OCI-LY7 (cell line): ENCODE measurements at regions not wholly inside any gene's neighbourhood (a gene's known extent, or its start where the extent isn't known, plus 50 kb on each side); places are given as distances from the start of the nearest gene placed in this dataset.

Source experiments
- BruUV-seq: library from RNA; stranded (reverse); fragments of 400-500 nt; replicated peaks from 2 replicates; lab custom pipeline; 2021; lab: Mats Ljungman, UMichigan
- CTCF ChIA-PET: fragments of 300-600 bp; sonication (Branson Sonifier 250); formaldehyde crosslinking; loops from one replicate; lab custom pipeline; 2022; ENCODE audit warnings: antibody characterized with exemption; ENCODE audit not compliant: unreplicated experiment; lab: Charles Lee
- POLR2A ChIA-PET: fragments of 300-600 bp; sonication (Branson Sonifier 250); formaldehyde crosslinking; loops from one replicate; lab custom pipeline; 2022; ENCODE audit warnings: antibody characterized with exemption; lab: Charles Lee
- DNase-seq: peaks from one replicate; pipeline ENCODE4 v3.0.0-alpha.2; 2015; ENCODE audit warnings: low spot score
- H2AFZ ChIP-seq: fragments of 200-600 bp; sonication (generic), shearing (Covaris generic); 2 replicates; pipeline ENCODE4 v1.6.1; 2014; ENCODE audit warnings: mild to moderate bottlenecking, antibody characterized with exemption, low read length, moderate library complexity
- H3K27ac ChIP-seq: fragments of 200-600 bp; sonication (generic); 2 replicates; pipeline ENCODE4 v1.5.1; 2014; ENCODE audit warnings: mixed run types, low read depth, mild to moderate bottlenecking, moderate library complexity, low read length, inconsistent platforms; ENCODE audit not compliant: poor library complexity, severe bottlenecking
- H3K36me3 ChIP-seq: fragments of 200-600 bp; sonication (generic); 2 replicates; pipeline ENCODE4 v1.6.1; 2014; ENCODE audit warnings: mild to moderate bottlenecking, antibody characterized with exemption, low read length, moderate library complexity, mixed read lengths; ENCODE audit not compliant: insufficient read depth
- H3K4me1 ChIP-seq: fragments of 200-600 bp; sonication (generic); 2 replicates; pipeline ENCODE4 v1.5.1; 2014; ENCODE audit warnings: mild to moderate bottlenecking, low read length; ENCODE audit not compliant: insufficient read depth, poor library complexity, severe bottlenecking
- H3K4me2 ChIP-seq: fragments of 200-600 bp; sonication (generic); 2 replicates; pipeline ENCODE4 v1.6.1; 2014; ENCODE audit warnings: mild to moderate bottlenecking, low read length
- H3K4me3 ChIP-seq: fragments of 200-600 bp; sonication (generic); 2 replicates; pipeline ENCODE4 v1.5.1; 2014; ENCODE audit warnings: mild to moderate bottlenecking, low read depth, low read length; ENCODE audit not compliant: poor library complexity, severe bottlenecking
- H3K79me2 ChIP-seq: fragments of 200-600 bp; sonication (generic); 2 replicates; pipeline ENCODE4 v1.6.1; 2016; ENCODE audit warnings: low read depth, mild to moderate bottlenecking, low read length, moderate library complexity, mixed read lengths; ENCODE audit not compliant: insufficient read depth
- H3K9me2 ChIP-seq: fragments of 200-600 bp; sonication (generic); 2 replicates; pipeline ENCODE4 v1.6.1; 2016; ENCODE audit warnings: mild to moderate bottlenecking, low read length, mixed read lengths; ENCODE audit not compliant: insufficient read depth
- H3K9me3 ChIP-seq: fragments of 200-600 bp; sonication (generic); 2 replicates; pipeline ENCODE4 v1.6.1; 2014; ENCODE audit warnings: mild to moderate bottlenecking, mixed run types, low read length, mixed read lengths
- H4K20me1 ChIP-seq: fragments of 200-600 bp; sonication (generic); 2 replicates; pipeline ENCODE4 v1.6.1; 2014; ENCODE audit warnings: mild to moderate bottlenecking, antibody characterized with exemption, low read length, moderate library complexity, mixed read lengths; ENCODE audit not compliant: insufficient read depth
- EZH2phosphoT487 ChIP-seq: fragments of 200-600 bp; sonication (generic); IDR thresholded peaks from 2 replicates; pipeline ENCODE4 v1.6.1; 2018; ENCODE audit warnings: low read depth, borderline replicate concordance, mild to moderate bottlenecking, mixed run types, antibody characterized with exemption, low read length, moderate library complexity, mixed read lengths
- intact Hi-C: fragments of 100-400 bp; cut with micrococcal nuclease; formaldehyde crosslinking; loops from one replicate; pipeline ENCODE4 v1.10.0; 2022; ENCODE audit not compliant: unreplicated experiment
- TF ChIP-seq, protein P1 (sequence below): fragments of 200-600 bp; sonication (generic); conservative IDR thresholded peaks from 2 replicates; pipeline ENCODE4 v1.5.1; 2014; ENCODE audit warnings: mild to moderate bottlenecking, antibody characterized with exemption, low read length, moderate library complexity, mixed read lengths

DNA sequence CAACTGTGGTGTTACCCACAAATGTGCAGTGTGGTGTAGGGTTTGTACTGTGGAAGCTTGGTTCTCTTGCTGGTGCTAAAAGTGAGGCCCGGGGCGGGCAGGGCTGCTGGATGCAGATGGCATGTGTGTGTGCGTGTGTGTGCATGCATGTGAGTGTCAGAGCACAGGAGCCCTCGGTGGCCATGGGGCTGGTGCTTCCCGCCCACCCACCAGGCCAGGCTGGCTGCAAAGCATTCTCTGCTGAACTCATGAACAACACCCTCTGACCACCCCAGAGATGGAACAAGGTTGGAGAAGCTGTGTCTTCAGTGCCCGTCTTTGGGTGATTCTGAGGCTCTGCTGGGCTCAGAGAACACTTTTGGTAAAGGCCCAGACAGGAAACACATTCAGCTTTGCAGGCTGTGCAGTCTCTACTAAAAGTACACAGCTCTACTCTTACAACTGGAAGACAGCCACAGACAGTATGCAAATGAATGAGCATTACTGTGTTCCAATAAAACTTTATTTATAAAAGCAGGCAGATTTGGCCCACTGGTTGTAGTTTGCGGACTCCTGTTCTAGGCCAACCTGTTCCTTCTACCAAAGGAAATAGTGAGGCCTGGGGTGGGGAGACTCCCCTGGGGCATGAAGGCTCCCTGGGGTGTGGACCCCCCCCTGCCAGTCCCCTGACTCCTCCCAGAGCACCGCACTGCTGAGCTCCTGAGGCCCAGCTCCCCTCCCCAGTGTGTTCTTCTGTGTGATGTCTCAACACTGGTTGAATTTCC is 225.3 kb upstream of the HDAC4 start:
- Histone ChIP-seq H3K9me2 (no peaks in the 10 kb centered on the region), H3K36me3 (no peaks in the 10 kb centered on the region), H3K4me1 (no peaks in the 10 kb centered on the region), H3K4me2 (no peak overlapping the region), H3K27ac (no peak overlapping the region), H2AFZ (no peak overlapping the region), H3K9me3 (no peaks in the 10 kb centered on the region), H3K79me2 (no peaks in the 10 kb centered on the region), H4K20me1 (no peaks in the 10 kb centered on the region), H3K4me3 (no peak overlapping the region)
- ChIA-PET POLR2A (interaction anchor here (0.7 kb wide), 2 partner anchors 11 to 1322 kb away, joined by 3 read pairs; no protein-coding TSS in a partner anchor), CTCF (no interaction called here)
- intact Hi-C loops = no loop called here
- no peak for DNase-seq
- BruUV-seq = no TSS peak
- no peak for TF ChIP-seq EZH2phosphoT487
- TF ChIP-seq, protein P1, sequence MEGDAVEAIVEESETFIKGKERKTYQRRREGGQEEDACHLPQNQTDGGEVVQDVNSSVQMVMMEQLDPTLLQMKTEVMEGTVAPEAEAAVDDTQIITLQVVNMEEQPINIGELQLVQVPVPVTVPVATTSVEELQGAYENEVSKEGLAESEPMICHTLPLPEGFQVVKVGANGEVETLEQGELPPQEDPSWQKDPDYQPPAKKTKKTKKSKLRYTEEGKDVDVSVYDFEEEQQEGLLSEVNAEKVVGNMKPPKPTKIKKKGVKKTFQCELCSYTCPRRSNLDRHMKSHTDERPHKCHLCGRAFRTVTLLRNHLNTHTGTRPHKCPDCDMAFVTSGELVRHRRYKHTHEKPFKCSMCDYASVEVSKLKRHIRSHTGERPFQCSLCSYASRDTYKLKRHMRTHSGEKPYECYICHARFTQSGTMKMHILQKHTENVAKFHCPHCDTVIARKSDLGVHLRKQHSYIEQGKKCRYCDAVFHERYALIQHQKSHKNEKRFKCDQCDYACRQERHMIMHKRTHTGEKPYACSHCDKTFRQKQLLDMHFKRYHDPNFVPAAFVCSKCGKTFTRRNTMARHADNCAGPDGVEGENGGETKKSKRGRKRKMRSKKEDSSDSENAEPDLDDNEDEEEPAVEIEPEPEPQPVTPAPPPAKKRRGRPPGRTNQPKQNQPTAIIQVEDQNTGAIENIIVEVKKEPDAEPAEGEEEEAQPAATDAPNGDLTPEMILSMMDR = no peak

DNA sequence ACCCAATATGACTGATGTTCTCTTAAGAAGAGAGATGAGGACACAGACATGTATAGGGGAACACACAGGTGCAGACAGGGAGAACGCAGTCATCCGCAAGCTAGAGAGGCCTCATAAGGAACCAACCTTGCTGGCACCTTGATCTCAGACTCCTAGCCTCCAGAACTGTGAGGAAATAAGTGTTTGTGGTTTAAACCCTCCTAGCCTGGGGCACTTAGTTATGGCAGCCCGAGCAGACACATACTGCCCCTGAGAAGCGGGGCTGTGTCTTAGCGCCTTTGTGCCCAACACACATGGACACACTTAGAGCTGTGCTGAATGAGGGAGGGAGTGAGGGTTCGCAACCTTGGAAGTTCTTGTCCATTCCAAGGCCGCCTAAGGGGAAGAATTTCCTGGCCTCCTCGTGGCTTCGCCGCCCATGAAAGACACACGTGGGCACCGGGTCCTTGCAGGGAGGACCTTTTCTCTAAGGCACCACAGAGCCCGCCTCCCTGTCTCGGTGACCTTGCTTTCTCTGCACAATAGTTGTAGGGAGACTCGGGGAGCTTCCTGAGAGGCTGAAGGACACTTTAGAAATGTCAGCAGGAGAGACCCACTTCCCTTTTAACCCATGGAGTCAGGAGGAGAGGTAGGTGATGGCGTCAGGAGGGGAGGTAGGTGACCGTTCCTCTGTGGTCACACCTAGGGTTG is 224.5 kb upstream of the HDAC4 start:
- intact Hi-C loops = no loop called here
- no TSS peak for BruUV-seq
- ChIA-PET CTCF (no interaction called here), POLR2A (no interaction called here)
- Histone ChIP-seq H4K20me1 (no peaks in the 10 kb centered on the region), H2AFZ (no peak overlapping the region), H3K4me3 (no peak overlapping the region), H3K79me2 (no peaks in the 10 kb centered on the region), H3K4me2 (no peak overlapping the region), H3K4me1 (no peaks in the 10 kb centered on the region), H3K9me2 (no peaks in the 10 kb centered on the region), H3K27ac (no peak overlapping the region), H3K9me3 (no peaks in the 10 kb centered on the region), H3K36me3 (no peaks in the 10 kb centered on the region)
- no peak for DNase-seq
- no peak for TF ChIP-seq EZH2phosphoT487
- TF ChIP-seq, protein P1 = no peak

DNA sequence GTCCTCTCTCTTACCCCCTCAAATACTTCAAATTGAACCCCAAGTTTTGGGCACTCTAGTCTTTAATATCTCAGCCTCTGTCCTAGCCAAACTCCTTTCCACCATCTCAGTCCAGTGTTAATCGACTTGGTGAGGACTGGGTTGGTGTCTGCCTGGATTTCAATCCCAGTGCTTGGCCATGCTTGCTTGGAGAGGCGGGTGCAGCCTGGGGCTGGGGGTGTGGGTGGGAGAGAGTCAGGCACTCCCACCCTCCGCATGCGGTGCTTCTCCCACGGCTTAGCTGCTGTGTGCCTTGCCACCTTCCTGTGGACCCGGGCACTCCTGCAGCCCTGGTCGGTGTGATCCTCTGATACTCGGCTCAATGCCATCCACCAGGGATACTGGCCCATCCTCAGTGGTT is 220.8 kb upstream of the HDAC4 start:
- H3K4me1 ChIP-seq = no peaks in the 10 kb centered on the region
- no peaks in the 10 kb centered on the region for H3K9me2 ChIP-seq
- TF ChIP-seq, protein P1 = no peak
- TF ChIP-seq EZH2phosphoT487 = no peak
- BruUV-seq = no TSS peak
- no peaks in the 10 kb centered on the region for H3K9me3 ChIP-seq
- H4K20me1 ChIP-seq = no peaks in the 10 kb centered on the region
- intact Hi-C loops = no loop called here
- no peak overlapping the region for H3K4me3 ChIP-seq
- no peaks in the 10 kb centered on the region for H3K36me3 ChIP-seq
- no peak overlapping the region for H2AFZ ChIP-seq
- CTCF ChIA-PET = no interaction called here
- H3K4me2 ChIP-seq = no peak overlapping the region
- no peaks in the 10 kb centered on the region for H3K79me2 ChIP-seq
- POLR2A ChIA-PET = no interaction called here
- no peak overlapping the region for H3K27ac ChIP-seq
- DNase-seq = no peak
